ENCODE measurements at regions not wholly inside any gene's neighbourhood (a gene's known extent, or its start where the extent isn't known, plus 50 kb on each side); places are given as distances from the start of the nearest gene placed in this dataset.

DNA sequence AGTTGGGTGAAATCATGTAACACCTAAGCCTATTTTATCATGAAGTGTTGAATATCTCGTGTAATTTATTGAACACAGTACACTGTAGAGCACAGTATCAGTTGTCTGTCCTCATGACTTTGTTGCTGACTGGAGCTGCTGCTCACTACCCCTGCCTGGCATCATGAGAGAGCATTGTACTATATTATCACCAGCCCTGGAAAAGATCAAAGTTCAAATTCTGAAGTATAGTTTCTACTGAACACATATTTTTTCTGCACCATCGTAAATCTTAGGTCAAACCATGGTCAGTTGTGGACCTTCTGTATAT, 169.3 kb upstream of the RAI14 start:
- no peak for DNase-seq

DNA sequence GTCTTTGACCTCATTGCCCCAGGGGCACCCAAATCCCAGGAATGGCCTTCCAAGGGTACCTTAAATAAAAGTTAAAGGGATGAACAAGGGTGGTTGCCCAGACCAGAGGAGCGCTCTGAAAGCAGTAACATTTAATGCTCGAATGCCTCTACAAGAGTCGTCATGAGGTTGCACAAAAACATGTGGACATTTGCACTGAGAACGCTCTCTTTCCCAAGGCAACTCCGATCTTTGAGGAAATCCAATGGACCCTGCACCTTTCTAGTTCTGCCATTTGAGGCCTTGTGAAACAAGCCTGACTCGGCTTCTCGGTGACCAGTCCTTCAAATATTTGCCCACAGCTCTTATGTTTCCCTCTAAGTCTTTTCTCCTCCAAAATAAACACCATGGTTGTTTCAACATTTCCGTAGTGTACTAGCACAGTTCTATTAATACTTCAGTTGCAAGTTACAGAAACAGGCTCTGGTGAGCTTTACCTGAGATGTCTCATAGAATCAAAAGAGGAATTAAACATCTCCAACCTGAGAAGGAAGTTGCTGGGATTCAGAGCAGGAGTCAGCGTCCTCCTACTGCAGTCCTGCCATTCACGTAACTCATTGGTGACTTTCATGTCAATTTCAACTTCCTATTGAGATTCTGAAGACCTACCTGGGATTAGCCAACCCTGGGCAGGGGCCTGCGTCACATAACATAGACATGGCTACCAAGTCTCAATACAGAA, 168.8 kb upstream of the RAI14 start:
- no peak for DNase-seq

- no peak for DNase-seq
Measured at GRCh38 chr5:34487956-34488355, 168.2 kb upstream of the RAI14 start.

DNA sequence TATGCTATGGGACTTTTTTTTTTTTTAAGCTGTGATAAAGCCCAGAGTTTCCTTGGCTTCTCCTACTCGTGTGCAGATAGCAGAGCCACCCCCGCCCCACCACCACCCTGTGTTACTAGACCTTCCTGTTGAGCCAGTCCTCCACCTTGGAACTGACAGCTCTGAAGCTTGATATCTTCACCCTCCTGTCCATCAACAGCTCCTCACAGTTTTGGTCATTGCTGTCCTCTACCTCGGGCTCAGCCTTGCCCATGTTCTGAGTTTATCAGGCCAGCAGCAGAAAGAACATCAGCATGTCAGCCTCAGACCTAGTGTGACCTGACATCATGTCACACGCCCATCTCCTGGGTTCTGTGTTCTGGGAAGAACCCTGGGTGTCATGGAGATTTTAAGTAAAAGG, 167.1 kb upstream of the RAI14 start:
- DNase-seq = no peak

DNA sequence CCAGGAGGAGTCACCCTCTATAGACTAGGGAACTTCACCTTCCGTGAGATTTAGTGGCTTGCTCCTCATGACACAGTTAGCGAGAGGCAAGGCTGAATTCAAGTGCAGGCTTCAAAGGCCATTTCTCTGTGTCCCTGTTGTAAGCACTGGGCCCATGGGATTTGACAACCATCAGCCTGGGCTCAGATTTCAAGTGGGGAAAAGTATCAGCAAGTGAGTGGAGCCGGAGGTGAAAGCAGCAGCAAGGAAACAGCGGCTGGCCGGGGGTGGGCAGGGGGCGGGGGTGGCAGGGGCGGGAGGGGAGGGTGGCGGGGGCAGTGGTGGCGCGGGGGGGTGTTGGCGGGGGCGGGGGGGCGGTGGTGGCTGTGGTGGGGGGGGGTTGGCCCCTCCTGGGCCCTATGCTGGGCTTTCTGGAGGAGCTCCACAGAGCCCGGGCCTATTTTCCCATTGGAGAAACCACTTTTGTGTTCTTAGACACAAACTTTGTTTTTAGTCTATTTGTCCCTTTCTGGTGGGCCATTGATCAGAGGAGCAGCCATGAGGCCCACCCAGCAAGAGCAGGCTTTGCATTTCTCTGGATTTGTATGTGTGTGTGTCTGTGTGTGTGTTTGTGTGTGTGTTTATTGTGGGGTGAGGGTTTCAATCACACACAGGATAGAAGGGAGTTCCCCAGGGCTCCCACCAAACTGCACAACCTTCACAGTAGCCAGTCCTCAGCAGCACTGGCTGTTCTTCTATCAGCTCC, 165.4 kb upstream of the RAI14 start:
- DNase-seq = no peak

GRCh38 chr5:34491251-34491620, 164.9 kb upstream of the RAI14 start:
- peak; percentile 4 for DNase-seq

- peak; percentile 15 for DNase-seq
Measured at GRCh38 chr5:34494111-34494755, 161.9 kb upstream of the RAI14 start.

- DNase-seq = no peak
Measured at GRCh38 chr5:34495178-34495577, 160.9 kb upstream of the RAI14 start.

DNA sequence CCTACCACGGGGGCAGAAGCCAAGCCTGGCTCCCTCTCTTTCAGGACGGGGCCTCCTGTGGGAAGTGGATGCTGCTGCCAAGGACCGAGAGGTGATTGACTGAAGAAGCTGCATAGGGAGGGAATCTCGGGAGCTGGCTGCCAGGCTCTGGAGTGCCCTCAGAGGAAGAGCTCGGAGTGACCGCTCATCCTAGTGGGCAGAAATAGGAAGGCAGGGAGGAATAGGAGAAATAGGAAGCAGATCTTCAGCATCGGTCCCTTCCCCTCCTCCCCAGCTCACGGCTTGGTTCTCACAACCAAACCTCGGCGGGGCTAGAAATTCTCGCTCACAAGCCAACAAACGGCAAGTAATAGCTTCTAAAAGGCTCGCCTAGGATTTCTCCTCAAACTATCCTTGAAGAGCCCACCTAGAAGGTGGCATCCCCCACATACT, 159.9 kb upstream of the RAI14 start:
- no peak for DNase-seq

- DNase-seq = peak; percentile 93
Measured at GRCh38 chr5:34496701-34497469, 159.2 kb upstream of the RAI14 start.

GRCh38 chr5:34497470-34497808, 158.7 kb upstream of the RAI14 start:
- peak; percentile 93 for DNase-seq

- DNase-seq = no peak
Measured at GRCh38 chr5:34498572-34498971, 157.6 kb upstream of the RAI14 start.

GRCh38 chr5:34499001-34499734, 157.0 kb upstream of the RAI14 start:
- no peak for DNase-seq

GRCh38 chr5:34500236-34500847, 155.8 kb upstream of the RAI14 start:
- DNase-seq = no peak

DNA sequence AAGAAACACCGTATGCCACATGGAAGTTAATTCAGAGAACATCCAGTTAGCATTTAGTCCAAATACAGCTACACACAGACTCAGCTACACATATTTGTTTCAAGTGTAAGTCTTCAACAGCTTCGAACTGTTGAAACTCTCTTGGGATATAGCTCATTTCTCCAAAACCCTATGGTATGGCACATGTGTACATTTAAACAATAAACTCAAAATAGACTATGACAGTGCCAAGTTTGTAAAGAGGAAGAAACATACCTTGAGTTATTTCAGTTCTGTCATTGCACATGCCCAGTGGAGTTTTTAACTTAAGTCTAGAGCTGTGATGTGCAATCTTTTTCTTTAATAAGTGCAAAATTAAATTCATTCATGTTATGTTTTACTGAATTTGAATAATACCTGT, 155.1 kb upstream of the RAI14 start:
- no peak for DNase-seq

DNA sequence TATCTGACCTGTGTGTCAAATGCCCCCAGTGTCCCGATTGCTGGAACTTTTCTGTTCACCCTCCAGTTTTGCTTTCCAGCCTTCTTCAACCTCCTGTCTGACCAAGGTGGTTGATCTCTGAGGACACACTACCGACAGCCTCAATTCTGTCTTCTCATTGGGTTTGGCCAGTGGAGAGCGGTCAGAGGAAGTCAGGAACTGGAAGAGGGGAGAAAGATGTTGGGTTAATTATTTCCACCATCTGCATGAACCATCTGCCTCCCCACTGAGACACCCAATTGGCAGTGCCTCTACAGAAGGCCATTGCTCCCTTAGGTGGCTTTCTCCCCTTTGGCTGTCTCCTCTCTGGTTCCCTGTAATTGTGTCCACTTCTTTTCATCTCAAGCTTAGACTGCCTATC, 154.3 kb upstream of the RAI14 start:
- DNase-seq = no peak

DNA sequence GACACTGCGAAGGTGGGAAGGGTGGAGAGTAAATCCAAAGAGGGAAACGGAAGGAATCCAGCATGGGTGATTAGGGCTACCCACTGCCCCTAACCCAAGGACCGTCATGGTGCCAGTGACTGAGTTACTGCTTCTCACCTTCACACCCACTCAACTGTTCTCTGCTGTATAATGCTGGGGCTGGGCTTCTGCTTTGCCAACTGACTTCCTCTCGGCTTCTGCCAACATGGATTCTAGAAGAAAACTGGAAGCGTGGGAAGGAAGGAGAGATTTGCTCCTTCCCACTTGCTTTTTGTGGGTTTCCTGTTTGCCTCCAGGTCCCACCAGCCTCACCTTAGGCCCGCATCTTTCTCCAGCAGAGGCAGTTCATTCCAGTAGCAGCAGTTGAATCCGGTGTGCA, 153.5 kb upstream of the RAI14 start:
- no peak for DNase-seq

- peak; percentile 17 for DNase-seq
Measured at GRCh38 chr5:34503379-34504253, 152.5 kb upstream of the RAI14 start.

DNA sequence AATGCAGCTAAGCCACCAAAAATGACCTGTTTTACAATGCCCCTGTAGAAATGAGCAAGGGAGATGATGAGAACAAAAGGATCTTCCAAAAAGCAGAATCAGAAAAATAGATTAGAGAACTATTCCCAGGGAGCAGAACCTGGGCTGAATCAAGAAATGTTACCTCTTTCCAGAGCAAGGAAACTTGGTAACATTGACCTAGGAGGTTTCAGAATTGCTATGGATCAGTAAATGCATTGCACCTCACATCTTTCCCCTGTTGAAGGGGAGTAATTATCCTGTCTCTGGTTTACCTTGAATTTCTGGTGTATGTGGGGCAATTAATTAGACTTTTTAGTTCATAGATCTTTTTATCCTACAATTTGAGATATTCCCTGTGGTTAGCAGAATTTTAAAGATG, 151.2 kb upstream of the RAI14 start:
- DNase-seq = no peak

GRCh38 chr5:34505731-34506130, 150.4 kb upstream of the RAI14 start:
- DNase-seq = no peak

DNA sequence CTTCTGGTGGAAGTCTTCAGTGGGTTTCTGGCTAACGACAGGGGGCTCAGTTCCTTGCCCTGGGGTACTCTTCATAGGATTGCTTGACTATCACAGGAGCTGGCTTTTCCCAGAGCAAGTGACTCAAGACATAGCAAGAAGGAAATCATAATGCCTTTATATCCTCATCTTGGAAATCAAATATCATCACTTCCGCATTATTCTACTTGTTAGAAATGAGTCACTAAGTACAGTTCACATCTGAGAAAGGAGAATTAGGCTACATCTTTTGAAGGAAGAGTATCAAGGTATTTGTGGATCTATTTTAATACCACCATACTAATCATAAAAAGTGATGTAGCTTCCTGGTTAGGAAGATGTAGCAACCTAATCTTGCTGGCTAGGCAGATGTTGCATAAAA, 148.2 kb upstream of the RAI14 start:
- DNase-seq = no peak

Measured in skin of body (tissue), 1 donor.